ENCODE measurements at regions not wholly inside any gene's neighbourhood (a gene's known extent, or its start where the extent isn't known, plus 50 kb on each side); places are given as distances from the start of the nearest gene placed in this dataset.

- TF ChIP-seq CTCF (IDR thresholded peaks at IDR 0.05; ENCODE audit: insufficient read depth, low read length, poor library complexity, severe bottlenecking) = no peak
- no peak for TF ChIP-seq EZH2phosphoT487 (conservative IDR thresholded peaks at IDR 0.05; ENCODE audit: low read length)
These were observed 820.8 kb upstream of the GRIA3 start for GRCh38 chrX:122363112-122363795.
